HUES48 (cell line): ENCODE measurements at regions not wholly inside any gene's neighbourhood (a gene's known extent, or its start where the extent isn't known, plus 50 kb on each side); places are given as distances from the start of the nearest gene placed in this dataset.

ENCODE experiments used
- H3K27ac ChIP-seq: one replicate; pipeline ENCODE4 v1.7.0; 2013; ENCODE audit warnings: low read depth, low read length, inconsistent platforms
- H3K27me3 ChIP-seq: 2 replicates; pipeline ENCODE4 v1.6.1; 2013; ENCODE audit warnings: mild to moderate bottlenecking, low read length; ENCODE audit not compliant: control insufficient read depth, insufficient read depth
- H3K36me3 ChIP-seq: 2 replicates; pipeline ENCODE4 v1.6.1; 2013; ENCODE audit warnings: low read length; ENCODE audit not compliant: control insufficient read depth, insufficient read depth
- H3K4me1 ChIP-seq: 2 replicates; pipeline ENCODE4 v1.6.1; 2013; ENCODE audit warnings: mild to moderate bottlenecking, low read length; ENCODE audit not compliant: control insufficient read depth, insufficient read depth
- H3K4me3 ChIP-seq: 2 replicates; pipeline ENCODE4 v1.5.1; 2013; ENCODE audit warnings: mild to moderate bottlenecking, low read depth, low read length
- H3K9ac ChIP-seq: 2 replicates; pipeline ENCODE4 v1.6.1; 2013; ENCODE audit warnings: mild to moderate bottlenecking, low read depth, low read length, moderate library complexity
- H3K9me3 ChIP-seq: 2 replicates; pipeline ENCODE4 v1.6.1; 2013; ENCODE audit warnings: low read length; ENCODE audit not compliant: control insufficient read depth, insufficient read depth

DNA sequence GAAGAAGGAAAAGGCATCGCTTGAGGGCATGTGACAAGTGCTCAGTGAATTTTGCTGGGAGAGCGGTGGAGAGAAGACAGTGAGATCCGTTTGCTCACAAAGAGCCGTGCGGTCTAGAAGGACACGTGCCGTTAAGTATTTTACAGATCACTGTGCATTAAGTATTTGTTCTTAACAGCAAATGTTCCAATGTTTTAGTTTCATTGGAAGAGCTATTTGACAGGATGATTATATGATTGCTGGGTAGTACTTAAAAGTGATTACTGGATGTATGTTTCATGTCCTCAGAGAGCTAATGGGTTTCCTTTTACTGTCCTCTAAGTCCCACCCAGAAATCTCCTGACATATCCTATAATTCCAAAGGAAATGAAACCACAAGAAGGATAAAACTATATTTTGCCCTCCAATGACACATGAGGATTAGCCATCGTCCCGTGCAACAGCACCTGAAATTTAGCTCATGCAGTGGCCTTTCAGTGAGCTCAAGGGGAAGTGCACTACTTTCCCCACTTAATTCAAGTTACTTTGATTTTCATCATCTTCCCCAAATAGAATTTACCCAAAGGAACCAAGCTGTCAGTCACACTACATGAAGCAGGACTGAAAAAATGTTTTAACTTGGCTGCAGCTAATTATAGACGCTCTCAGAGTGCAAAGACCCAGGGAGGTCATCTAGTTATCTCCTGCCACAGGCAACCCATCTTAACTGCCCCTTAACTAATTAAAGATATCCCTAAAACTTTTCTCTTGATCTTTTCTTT is 80.3 kb downstream of the KLF6 start:
- Histone ChIP-seq H3K27ac (no peak overlapping the region), H3K4me3 (no peak overlapping the region), H3K9me3 (no peaks in the 10 kb centered on the region), H3K4me1 (peaks cover 9% of the 10 kb centered on the region), H3K27me3 (no peaks in the 10 kb centered on the region), H3K36me3 (no peaks in the 10 kb centered on the region), H3K9ac (no peak overlapping the region)

- Histone ChIP-seq H3K36me3 (no peaks in the 10 kb centered on the region), H3K27ac (no peak overlapping the region), H3K9me3 (no peaks in the 10 kb centered on the region), H3K4me1 (peaks cover 22% of the 10 kb centered on the region), H3K9ac (no peak overlapping the region), H3K27me3 (no peaks in the 10 kb centered on the region), H3K4me3 (no peak overlapping the region)
Observed at GRCh38 chr10:3702569-3702968, 82.4 kb downstream of the KLF6 start.

DNA sequence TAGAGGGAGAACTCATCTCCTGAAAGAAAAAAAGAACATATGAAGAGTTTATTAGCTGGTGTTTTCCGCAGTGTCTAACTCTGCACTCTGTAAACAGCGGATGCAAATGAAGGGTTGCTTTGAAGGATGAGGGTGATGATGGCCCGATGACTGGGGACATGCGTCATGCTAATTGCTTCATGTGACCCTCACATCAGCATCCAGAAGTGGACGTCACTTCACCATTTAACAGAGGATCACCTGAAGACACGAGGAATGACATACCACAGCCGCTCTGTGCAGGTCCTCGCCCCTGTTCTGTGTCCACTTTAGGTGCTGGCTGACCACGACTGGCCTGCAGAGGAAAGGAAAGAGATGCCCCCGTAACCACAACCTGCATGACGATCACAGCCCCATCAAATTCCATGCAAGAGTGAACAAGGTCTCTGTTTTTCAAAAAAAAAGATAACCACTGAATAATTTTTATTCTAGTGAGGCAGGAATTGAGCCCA is 82.9 kb downstream of the KLF6 start:
- Histone ChIP-seq H3K27me3 (no peaks in the 10 kb centered on the region), H3K9ac (no peak overlapping the region), H3K36me3 (no peaks in the 10 kb centered on the region), H3K4me1 (peaks cover 22% of the 10 kb centered on the region), H3K4me3 (no peak overlapping the region), H3K9me3 (no peaks in the 10 kb centered on the region), H3K27ac (no peak overlapping the region)

DNA sequence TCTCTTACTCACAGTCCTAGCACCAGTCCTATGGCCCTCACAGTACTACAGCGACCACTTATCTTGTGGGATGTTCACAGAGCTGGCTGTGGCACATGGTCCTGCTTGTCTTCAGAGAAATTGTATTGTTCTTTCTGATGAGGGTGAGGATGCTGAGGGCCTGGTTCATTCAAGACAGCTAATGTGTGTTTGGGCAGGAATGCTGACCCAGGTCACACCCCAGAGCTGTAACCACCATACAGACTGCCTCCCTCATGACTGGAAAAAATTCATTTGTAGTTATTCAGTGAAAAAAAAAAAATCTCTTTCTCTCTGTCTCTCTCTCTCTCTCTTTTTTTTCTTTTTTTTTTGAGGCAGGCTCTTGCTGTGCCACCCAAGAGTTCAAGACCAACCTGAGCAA is 83.5 kb downstream of the KLF6 start:
- Histone ChIP-seq H3K9ac (no peak overlapping the region), H3K27me3 (no peaks in the 10 kb centered on the region), H3K27ac (no peak overlapping the region), H3K4me1 (peaks cover 22% of the 10 kb centered on the region), H3K4me3 (no peak overlapping the region), H3K9me3 (no peaks in the 10 kb centered on the region), H3K36me3 (no peaks in the 10 kb centered on the region)

DNA sequence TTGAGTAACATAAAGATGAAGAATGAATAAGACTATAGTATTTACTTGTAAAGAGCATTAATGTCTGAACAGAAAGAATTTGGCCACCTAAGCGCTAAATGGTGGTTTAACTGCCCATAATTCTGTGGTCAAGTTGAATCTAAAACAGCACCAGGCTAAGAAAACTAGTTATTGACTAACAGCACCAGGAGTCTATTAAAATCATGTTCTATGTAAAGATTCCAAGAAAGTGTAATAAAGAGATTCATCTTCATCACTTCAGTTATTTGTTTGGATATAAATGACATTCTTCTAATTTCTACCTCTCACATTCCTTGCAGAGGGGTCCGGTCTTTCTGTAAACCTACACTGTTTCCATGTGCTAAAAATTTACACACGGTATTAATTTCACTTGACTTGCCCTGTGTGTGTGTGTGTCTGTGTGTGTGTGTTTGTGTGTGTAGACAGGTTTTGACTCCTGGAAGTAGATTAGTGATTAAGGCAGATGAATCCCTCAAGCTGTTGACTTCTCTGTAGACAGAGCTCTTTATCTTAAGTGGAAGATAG is 84.4 kb downstream of the KLF6 start:
- Histone ChIP-seq H3K27me3 (no peaks in the 10 kb centered on the region), H3K9me3 (no peaks in the 10 kb centered on the region), H3K36me3 (no peaks in the 10 kb centered on the region), H3K4me1 (peaks cover 22% of the 10 kb centered on the region), H3K9ac (no peak overlapping the region), H3K27ac (no peak overlapping the region), H3K4me3 (no peak overlapping the region)

DNA sequence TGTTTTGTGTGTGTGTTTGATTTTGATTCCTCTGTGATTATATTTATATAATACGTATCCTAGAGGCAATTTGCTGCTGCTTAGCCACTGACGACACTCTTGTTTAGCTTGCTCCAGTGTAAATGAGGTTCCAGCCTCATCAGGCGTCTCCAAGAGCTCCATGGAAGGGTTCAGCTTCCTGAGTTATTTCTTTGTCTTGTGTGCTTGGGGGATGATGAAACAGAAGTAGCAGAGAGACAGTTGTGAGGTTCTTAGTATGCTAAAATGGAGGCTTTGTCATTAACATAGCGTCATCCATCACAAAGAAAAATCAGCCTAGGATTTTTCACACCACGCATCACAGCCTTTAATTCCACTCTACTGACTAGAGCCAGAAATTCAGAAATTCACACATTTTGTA is 85.1 kb downstream of the KLF6 start:
- peaks cover 22% of the 10 kb centered on the region for H3K4me1 ChIP-seq
- H3K27ac ChIP-seq, result peak overlapping the region; percentile 55
- H3K4me3 ChIP-seq, result no peak overlapping the region
- no peak overlapping the region for H3K9ac ChIP-seq
- H3K36me3 ChIP-seq, result no peaks in the 10 kb centered on the region
- H3K27me3 ChIP-seq, result no peaks in the 10 kb centered on the region
- no peaks in the 10 kb centered on the region for H3K9me3 ChIP-seq

GRCh38 chr10:3698312-3698711 is 86.7 kb downstream of the KLF6 start:
- H3K27me3 ChIP-seq, result no peaks in the 10 kb centered on the region
- no peak overlapping the region for H3K4me3 ChIP-seq
- no peak overlapping the region for H3K9ac ChIP-seq
- no peak overlapping the region for H3K27ac ChIP-seq
- H3K36me3 ChIP-seq, result no peaks in the 10 kb centered on the region
- H3K9me3 ChIP-seq, result no peaks in the 10 kb centered on the region
- peaks cover 22% of the 10 kb centered on the region for H3K4me1 ChIP-seq

GRCh38 chr10:3693698-3694080 is 91.3 kb downstream of the KLF6 start:
- H3K9ac ChIP-seq, result no peak overlapping the region

GRCh38 chr10:3693022-3693697 is 91.8 kb downstream of the KLF6 start:
- H3K4me1 ChIP-seq, result no peaks in the 10 kb centered on the region
- no peak overlapping the region for H3K27ac ChIP-seq

More at GRCh38 chr10:3693698-3694080, 91.3 kb downstream of the KLF6 start:
- H3K4me3 ChIP-seq, result no peak overlapping the region
- H3K9me3 ChIP-seq, result no peaks in the 10 kb centered on the region
- no peaks in the 10 kb centered on the region for H3K27me3 ChIP-seq
- H3K4me1 ChIP-seq, result peaks cover 4% of the 10 kb centered on the region; the same call in 1 of the 2 replicates
- H3K36me3 ChIP-seq, result no peaks in the 10 kb centered on the region
- no peak overlapping the region for H3K27ac ChIP-seq

GRCh38 chr10:3692387-3692999 is 92.5 kb downstream of the KLF6 start:
- no peaks in the 10 kb centered on the region for H3K27me3 ChIP-seq
- H3K27ac ChIP-seq, result peak overlapping the region; percentile 47
- H3K4me3 ChIP-seq, result no peak overlapping the region
- H3K9ac ChIP-seq, result no peak overlapping the region
- no peaks in the 10 kb centered on the region for H3K36me3 ChIP-seq
- H3K9me3 ChIP-seq, result no peaks in the 10 kb centered on the region
- H3K4me1 ChIP-seq, result no peaks in the 10 kb centered on the region

More at GRCh38 chr10:3693022-3693697, 91.8 kb downstream of the KLF6 start:
- Histone ChIP-seq H3K27me3 (no peaks in the 10 kb centered on the region), H3K9me3 (no peaks in the 10 kb centered on the region), H3K9ac (no peak overlapping the region), H3K4me3 (no peak overlapping the region), H3K36me3 (no peaks in the 10 kb centered on the region)

DNA sequence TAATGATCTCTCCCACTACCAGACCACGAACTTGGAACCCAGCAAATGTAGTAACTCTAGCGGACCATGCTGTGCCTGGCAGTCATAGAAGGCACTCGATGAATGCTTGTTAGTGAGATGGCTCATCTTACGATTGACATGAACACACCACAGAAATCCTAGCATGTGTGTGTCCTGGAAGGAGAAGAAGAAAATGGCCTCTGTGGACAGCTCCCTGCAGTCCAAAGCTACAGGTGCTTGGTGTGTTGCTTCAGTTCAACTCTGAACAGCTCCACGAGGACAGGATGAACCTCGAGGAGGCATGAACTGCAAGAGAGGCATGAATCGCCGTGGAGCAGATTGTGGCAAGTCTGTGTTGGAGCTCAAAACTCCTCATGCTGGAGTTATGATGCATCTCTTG is 93.5 kb downstream of the KLF6 start:
- Histone ChIP-seq H3K9ac (no peak overlapping the region), H3K27me3 (no peaks in the 10 kb centered on the region), H3K4me1 (no peaks in the 10 kb centered on the region), H3K27ac (no peak overlapping the region), H3K4me3 (no peak overlapping the region), H3K36me3 (no peaks in the 10 kb centered on the region), H3K9me3 (no peaks in the 10 kb centered on the region)
